Neural cell (in vitro differentiated cells): ENCODE measurements at regions not wholly inside any gene's neighbourhood (a gene's known extent, or its start where the extent isn't known, plus 50 kb on each side); places are given as distances from the start of the nearest gene placed in this dataset.

Experiments
- H2AFZ ChIP-seq: fragments of 200-600, 300-800 bp; sonication (generic), shearing (Covaris generic); 2 replicates; pipeline ENCODE4 v1.6.0; 2014; ENCODE audit warnings: low read depth, mild to moderate bottlenecking, antibody characterized with exemption, low read length, moderate library complexity
- H3F3A ChIP-seq: fragments of 200-600 bp; shearing (Covaris generic); 2 replicates; pipeline ENCODE4 v1.6.1; 2016; ENCODE audit warnings: mild to moderate bottlenecking, moderate library complexity, mixed read lengths, antibody characterized with exemption, low read length; ENCODE audit not compliant: insufficient read depth, poor library complexity, severe bottlenecking
- H3K27ac ChIP-seq: fragments of 200-600, 300-800 bp; sonication (generic), shearing (Covaris generic); 2 replicates; pipeline ENCODE4 v1.5.1; 2014; ENCODE audit warnings: mild to moderate bottlenecking, low read length, moderate library complexity
- H3K27me3 ChIP-seq: fragments of 300-800, 200-600 bp; sonication (generic), shearing (Covaris generic); 2 replicates; pipeline ENCODE4 v1.6.0; 2014; ENCODE audit warnings: mild to moderate bottlenecking, low read depth, low read length, moderate library complexity; ENCODE audit not compliant: insufficient read depth
- H3K36me3 ChIP-seq: fragments of 300-800, 200-600 bp; sonication (generic), shearing (Covaris generic); 2 replicates; pipeline ENCODE4 v1.5.1; 2014; ENCODE audit warnings: mild to moderate bottlenecking, antibody characterized with exemption, low read length, moderate library complexity; ENCODE audit not compliant: insufficient read depth
- H3K4me2 ChIP-seq: fragments of 300-800, 200-600 bp; sonication (generic), shearing (Covaris generic); 2 replicates; pipeline ENCODE4 v1.6.0; 2014; ENCODE audit warnings: mild to moderate bottlenecking, low read length
- H3K4me3 ChIP-seq: fragments of 300-800, 200-600 bp; sonication (generic), shearing (Covaris generic); 2 replicates; pipeline ENCODE4 v1.5.1; 2014; ENCODE audit warnings: mild to moderate bottlenecking, low read length, moderate library complexity
- H3K79me2 ChIP-seq: fragments of 200-600 bp; shearing (Covaris generic); replicated peaks from 2 replicates; pipeline ENCODE4 v1.6.0; 2014; ENCODE audit warnings: mild to moderate bottlenecking, low read length, moderate library complexity; ENCODE audit not compliant: insufficient read depth
- H3K9ac ChIP-seq: fragments of 300-800, 200-600 bp; sonication (generic), shearing (Covaris generic); 2 replicates; pipeline ENCODE4 v1.6.1; 2016; ENCODE audit warnings: mild to moderate bottlenecking, low read length, mixed read lengths
- H3K9me2 ChIP-seq: fragments of 200-600 bp; shearing (Covaris generic); 2 replicates; pipeline ENCODE4 v1.6.1; 2016; ENCODE audit warnings: mild to moderate bottlenecking, low read length, mixed read lengths; ENCODE audit not compliant: insufficient read depth
- H3K9me3 ChIP-seq: fragments of 200-600, 300-800 bp; sonication (generic), shearing (Covaris generic); 2 replicates; pipeline ENCODE4 v1.6.1; 2016; ENCODE audit warnings: mild to moderate bottlenecking, mixed run types, low read length, moderate library complexity, mixed read lengths
- H4K20me1 ChIP-seq: fragments of 200-600 bp; shearing (Covaris generic); 2 replicates; pipeline ENCODE4 v1.6.1; 2016; ENCODE audit warnings: mild to moderate bottlenecking, mixed run types; ENCODE audit not compliant: insufficient read depth
- CTCF ChIP-seq: fragments of 450-650 bp; IDR thresholded peaks from 2 replicates; pipeline ENCODE4 v1.5.1; 2014; ENCODE audit warnings: antibody characterized with exemption, mild to moderate bottlenecking, moderate library complexity; ENCODE audit not compliant: poor library complexity, severe bottlenecking
- EP300 ChIP-seq: fragments of 450-650 bp; conservative IDR thresholded peaks from 2 replicates; pipeline ENCODE4 v1.6.1; 2014; ENCODE audit warnings: antibody characterized with exemption, mild to moderate bottlenecking, moderate library complexity; ENCODE audit not compliant: poor library complexity, severe bottlenecking
- EZH2 ChIP-seq: fragments of 200-600, 300-800 bp; shearing (Covaris generic), sonication (generic); IDR thresholded peaks from 2 replicates; pipeline ENCODE4 v1.6.1; 2014; ENCODE audit warnings: antibody characterized with exemption, low read length, borderline replicate concordance, mild to moderate bottlenecking; ENCODE audit not compliant: insufficient read depth, poor library complexity, severe bottlenecking
- MXI1 ChIP-seq: fragments of 450-650 bp; conservative IDR thresholded peaks from 2 replicates; pipeline ENCODE4 v1.6.1; 2014; ENCODE audit warnings: antibody characterized with exemption, mild to moderate bottlenecking; ENCODE audit not compliant: poor library complexity, severe bottlenecking
- POLR2AphosphoS5 ChIP-seq: IDR thresholded peaks from 2 replicates; pipeline ENCODE4 v1.6.1; 2012
- RAD21 ChIP-seq: fragments of 450-650 bp; conservative IDR thresholded peaks from 2 replicates; pipeline ENCODE4 v1.6.1; 2014; ENCODE audit warnings: antibody characterized with exemption, mild to moderate bottlenecking, moderate library complexity
- REST ChIP-seq: IDR thresholded peaks from 2 replicates; pipeline ENCODE4 v1.6.1; 2012; ENCODE audit warnings: borderline replicate concordance
- SMC3 ChIP-seq: fragments of 450-650 bp; conservative IDR thresholded peaks from 2 replicates; pipeline ENCODE4 v1.6.1; 2014; ENCODE audit warnings: antibody characterized with exemption, mild to moderate bottlenecking, moderate library complexity; ENCODE audit not compliant: poor library complexity
- TAF1 ChIP-seq: IDR thresholded peaks from 2 replicates; pipeline ENCODE4 v1.6.1; 2012; ENCODE audit warnings: low read depth

DNA sequence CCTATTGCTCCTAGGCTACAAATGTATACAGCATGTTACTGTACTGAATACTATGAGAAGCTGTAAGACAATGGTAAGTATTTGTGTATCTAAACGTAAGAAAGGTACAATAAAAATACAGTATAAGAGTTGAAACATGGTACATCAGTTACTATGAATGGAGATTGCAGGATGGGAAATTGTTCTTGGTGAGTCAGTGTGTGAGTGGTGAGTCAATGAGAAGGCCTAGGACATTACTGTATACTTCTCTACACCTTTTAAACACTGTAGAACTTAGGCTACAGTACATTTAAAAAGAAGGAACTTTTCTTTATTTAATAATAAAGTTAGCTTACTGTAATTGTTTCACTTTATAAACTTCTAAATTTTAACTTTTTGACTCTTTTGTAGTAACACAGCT lies 2603.2 kb downstream of the PCDH7 start:
- Histone ChIP-seq H3K4me2 (no peak overlapping the region), H3F3A (no peaks in the 10 kb centered on the region)

GRCh38 chr4:33334416-33334815 lies 2614.2 kb downstream of the PCDH7 start:
- Histone ChIP-seq H3K27ac (no peak overlapping the region), H3K27me3 (no peaks in the 10 kb centered on the region), H3K79me2 (no peaks in the 10 kb centered on the region), H2AFZ (no peak overlapping the region), H3K4me2 (no peak overlapping the region), H3K9me3 (peaks cover 12% of the 10 kb centered on the region), H3K9ac (no peak overlapping the region), H4K20me1 (no peaks in the 10 kb centered on the region), H3K9me2 (no peaks in the 10 kb centered on the region), H3F3A (no peaks in the 10 kb centered on the region), H3K4me3 (no peak overlapping the region), H3K36me3 (no peaks in the 10 kb centered on the region)
- TF ChIP-seq EP300 (no peak), REST (no peak), CTCF (no peak), POLR2AphosphoS5 (no peak), EZH2 (no peak), MXI1 (no peak)

More for the DNA sequence above, 2603.2 kb downstream of the PCDH7 start:
- Histone ChIP-seq H3K9ac (no peak overlapping the region), H3K4me3 (no peak overlapping the region), H3K9me2 (no peaks in the 10 kb centered on the region), H4K20me1 (no peaks in the 10 kb centered on the region), H3K9me3 (no peaks in the 10 kb centered on the region), H3K36me3 (no peaks in the 10 kb centered on the region), H3K27ac (no peak overlapping the region), H3K79me2 (no peaks in the 10 kb centered on the region), H3K27me3 (no peaks in the 10 kb centered on the region), H2AFZ (no peak overlapping the region)
- TF ChIP-seq RAD21 (no peak), EP300 (no peak), MXI1 (no peak), EZH2 (no peak), REST (no peak), TAF1 (no peak), SMC3 (no peak), POLR2AphosphoS5 (no peak), CTCF (no peak)
